HCT116 (cell line): ENCODE measurements at regions not wholly inside any gene's neighbourhood (a gene's known extent, or its start where the extent isn't known, plus 50 kb on each side); places are given as distances from the start of the nearest gene placed in this dataset.
A peak's percentile ranks its signal among the peaks of the same experiment; 100 is the strongest.

Experiments
- ATAC-seq: fragments of 200-7000 bp; cut with Tn5 transposase; 2 replicates; pipeline ENCODE4 v1.9.1; 2020; ENCODE audit warnings: mild to moderate bottlenecking, moderate library complexity
- BruUV-seq: library from RNA; stranded (reverse); fragments of 400-500 nt; replicated peaks from 2 replicates; lab custom pipeline; 2021; lab: Mats Ljungman, UMichigan
- CTCF ChIA-PET: fragments of 300-600 bp; sonication (Branson Sonifier 250); formaldehyde crosslinking; loops from one replicate; lab custom pipeline; 2021; ENCODE audit warnings: antibody characterized with exemption; lab: Charles Lee
- POLR2A ChIA-PET: fragments of 300-600, 350-600 bp; sonication (Branson Sonifier 250); formaldehyde crosslinking; loops from one replicate; lab custom pipeline; 2021; ENCODE audit warnings: antibody characterized with exemption; lab: Charles Lee
- RAD21 ChIA-PET, 2 experiments: fragments of 300-600 bp; sonication (Branson Sonifier 250); formaldehyde crosslinking; loops; one replicate each; lab custom pipeline; 2023; ENCODE audit warnings: low total read pairs in 2 of 2; ENCODE audit not compliant: uncharacterized antibody in 2 of 2, unreplicated experiment in 2 of 2, low non-redundant PET in 1 of 2; lab: Charles Lee
- DNase-seq: peaks from one replicate; pipeline ENCODE4 v3.0.0-alpha.2; 2010; ENCODE audit warnings: low read depth, low spot score
- H2AFZ ChIP-seq: fragments of 200-600 bp; shearing (Covaris generic), sonication (generic); 2 replicates; pipeline ENCODE4 v1.6.1; 2017; ENCODE audit warnings: low read depth, mixed run types, mixed read lengths, antibody characterized with exemption, low read length; ENCODE audit not compliant: poor library complexity, severe bottlenecking
- H3K27ac ChIP-seq: 2 replicates; pipeline ENCODE4 v1.5.1; 2012; ENCODE audit warnings: low read depth, low read length
- H3K27me3 ChIP-seq: fragments of 200-600 bp; sonication (generic); 2 replicates; pipeline ENCODE4 v1.6.1; 2016; ENCODE audit warnings: mixed run types, low read length, mixed read lengths; ENCODE audit not compliant: insufficient read depth
- H3K36me3 ChIP-seq, 2 experiments: fragments of 200-500 bp in 1 of 2; fragments of 200-600 bp in 1 of 2; sonication (Bioruptor generic) in 1 of 2; sonication (generic) in 1 of 2; 2 replicates each; pipeline versions ENCODE4 v1.5.1 to v1.6.1; 2014 to 2016; ENCODE audit warnings: low read length in 2 of 2, inconsistent platforms in 1 of 2, mixed read lengths in 1 of 2, mixed run types in 1 of 2; ENCODE audit not compliant: insufficient read depth in 2 of 2, control insufficient read depth in 1 of 2
- H3K4me1 ChIP-seq, 2 experiments: fragments of 200-600 bp in 1 of 2; sonication (generic) in 1 of 2; 2 replicates each; pipeline versions ENCODE4 v1.5.1 to v1.6.1; 2012 to 2017; ENCODE audit warnings: low read length in 2 of 2, inconsistent platforms in 1 of 2, mild to moderate bottlenecking in 1 of 2, mixed read lengths in 1 of 2, mixed run types in 1 of 2, moderate library complexity in 1 of 2; ENCODE audit not compliant: insufficient read depth in 2 of 2, control insufficient read depth in 1 of 2
- H3K4me2 ChIP-seq: fragments of 200-600 bp; sonication (generic); 2 replicates; pipeline ENCODE4 v1.6.1; 2017; ENCODE audit warnings: mixed run types, low read length, mixed read lengths
- H3K4me3 ChIP-seq, 2 experiments: fragments of 200-600 bp in 1 of 2; sonication (generic) in 1 of 2; replicated peaks in 1 of 2; 2 replicates each; pipeline ENCODE4 v1.5.1; 2011 to 2016; ENCODE audit warnings: low read length in 2 of 2, control low read depth in 1 of 2, low read depth in 1 of 2, mild to moderate bottlenecking in 1 of 2, mixed read lengths in 1 of 2, mixed run types in 1 of 2
- H3K79me2 ChIP-seq: fragments of 200-600 bp; sonication (generic); 2 replicates; pipeline ENCODE4 v1.6.1; 2017; ENCODE audit warnings: mild to moderate bottlenecking, mixed run types, low read length, moderate library complexity, mixed read lengths; ENCODE audit not compliant: insufficient read depth
- H3K9ac ChIP-seq: fragments of 200-600 bp; sonication (generic); 2 replicates; pipeline ENCODE4 v1.6.1; 2016; ENCODE audit warnings: low read length, mixed read lengths
- H3K9me2 ChIP-seq: fragments of 200-600 bp; sonication (generic), shearing (Covaris generic); 2 replicates; pipeline ENCODE4 v1.6.1; 2017; ENCODE audit warnings: mixed run types, mild to moderate bottlenecking, moderate library complexity; ENCODE audit not compliant: insufficient read depth
- H3K9me3 ChIP-seq, 2 experiments: fragments of 200-500 bp in 1 of 2; fragments of 200-600 bp in 1 of 2; sonication (Bioruptor generic) in 1 of 2; sonication (generic) in 1 of 2; 2 replicates each; pipeline ENCODE4 v1.6.1; 2014 to 2017; ENCODE audit warnings: low read length in 2 of 2, mixed read lengths in 2 of 2, inconsistent platforms in 1 of 2, low read depth in 1 of 2, mild to moderate bottlenecking in 1 of 2, mixed run types in 1 of 2, moderate library complexity in 1 of 2; ENCODE audit not compliant: control insufficient read depth in 1 of 2, insufficient read depth in 1 of 2
- H4K20me1 ChIP-seq: fragments of 200-600 bp; sonication (generic), shearing (Covaris generic); 2 replicates; pipeline ENCODE4 v1.6.1; 2017; ENCODE audit warnings: mixed run types, mild to moderate bottlenecking, moderate library complexity; ENCODE audit not compliant: insufficient read depth
- CBX3 ChIP-seq: IDR thresholded peaks from 2 replicates; pipeline ENCODE4 v1.6.1; 2012; ENCODE audit warnings: low read depth
- CEBPB ChIP-seq: IDR thresholded peaks from 2 replicates; pipeline ENCODE4 v1.6.1; 2012; ENCODE audit warnings: low read depth
- EZH2phosphoT487 ChIP-seq: fragments of 200-600 bp; IDR thresholded peaks from 2 replicates; pipeline ENCODE4 v1.6.1; 2018; ENCODE audit warnings: antibody characterized with exemption, borderline replicate concordance
- FOSL1 ChIP-seq: IDR thresholded peaks from 2 replicates; pipeline ENCODE4 v1.6.1; 2012; ENCODE audit warnings: low read depth
- JUND ChIP-seq: IDR thresholded peaks from 2 replicates; pipeline ENCODE4 v1.6.1; 2012
- POLR2A ChIP-seq: IDR thresholded peaks from 2 replicates; pipeline ENCODE4 v1.7.0; 2011; ENCODE audit warnings: borderline replicate concordance; ENCODE audit not compliant: insufficient read depth, insufficient read length; ENCODE audit errors: extremely low read depth
- RAD21 ChIP-seq: IDR thresholded peaks from 2 replicates; pipeline ENCODE4 v1.6.1; 2012; ENCODE audit warnings: low read depth, mild to moderate bottlenecking
- SIN3A ChIP-seq: IDR thresholded peaks from 2 replicates; pipeline ENCODE4 v1.6.1; 2012; ENCODE audit warnings: low read depth
- SRF ChIP-seq: IDR thresholded peaks from 2 replicates; pipeline ENCODE4 v1.6.1; 2012; ENCODE audit warnings: low read depth
- YY1 ChIP-seq: IDR thresholded peaks from 2 replicates; pipeline ENCODE4 v1.6.1; 2011; ENCODE audit warnings: low read length, low read depth, moderate library complexity, mild to moderate bottlenecking; ENCODE audit not compliant: insufficient replicate concordance; ENCODE audit errors: extremely low read depth
- ZFX ChIP-seq: fragments of 450-650 bp; IDR thresholded peaks from 2 replicates; pipeline ENCODE4 v1.6.1; 2017
- ZNF274 ChIP-seq: fragments of 200-500 bp; sonication (Bioruptor generic); IDR thresholded peaks from 2 replicates; pipeline ENCODE4 v1.6.1; 2014; ENCODE audit warnings: mild to moderate bottlenecking, low read depth, low read length, inconsistent platforms
- intact Hi-C: fragments of 100-400 bp; cut with micrococcal nuclease; formaldehyde crosslinking; loops from 2 replicates; pipeline ENCODE4 v1.10.0; 2022
- TF ChIP-seq, protein P1 (sequence below): IDR thresholded peaks from 2 replicates; pipeline ENCODE4 v1.6.1; 2012
- TF ChIP-seq, protein P2 (sequence below), 3 experiments: fragments of 200-600 bp in 1 of 3; sonication (generic) in 1 of 3; IDR thresholded peaks in 2 of 3; conservative IDR thresholded peaks in 1 of 3; 2 replicates each; pipeline ENCODE4 v1.5.1; 2012 to 2017; ENCODE audit warnings: low read depth in 2 of 3, low read length in 2 of 3, antibody characterized with exemption in 1 of 3, borderline replicate concordance in 1 of 3, control low read depth in 1 of 3, mild to moderate bottlenecking in 1 of 3, mixed read lengths in 1 of 3, mixed run types in 1 of 3, moderate library complexity in 1 of 3; ENCODE audit not compliant: insufficient read depth in 1 of 3

DNA sequence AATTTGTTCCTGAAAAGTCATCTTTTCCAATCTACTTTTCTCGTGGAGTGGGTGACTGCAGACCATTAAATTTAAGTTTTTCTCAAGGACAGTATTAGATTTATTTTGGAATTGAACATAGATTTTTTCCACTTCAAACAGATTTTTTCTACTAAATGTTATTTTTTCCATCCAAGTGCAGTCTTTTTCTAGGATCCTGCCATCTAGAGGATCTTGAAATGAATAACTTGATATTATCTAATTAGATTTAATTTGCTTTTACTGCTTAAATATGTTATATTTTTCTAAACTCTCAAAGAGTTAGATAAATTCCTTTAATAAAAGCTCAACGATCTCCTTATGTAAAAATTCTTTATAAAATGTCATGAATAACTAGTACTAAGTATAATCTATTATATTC lies 136.9 kb upstream of the PRR16 start:
- BruUV-seq: no TSS peak
- Histone ChIP-seq H3K79me2 (no peaks in the 10 kb centered on the region), H3K9ac (no peak overlapping the region), H3K9me3 (no peaks in the 10 kb centered on the region), H3K36me3 (no peaks in the 10 kb centered on the region), H3K4me3 (no peak overlapping the region), H2AFZ (peak overlapping the region; percentile 50), H3K9me2 (no peaks in the 10 kb centered on the region), H3K4me1 (no peaks in the 10 kb centered on the region)
- POLR2A ChIA-PET: no interaction called here
- RAD21 ChIA-PET: no interaction called here
- TF ChIP-seq, protein P1, sequence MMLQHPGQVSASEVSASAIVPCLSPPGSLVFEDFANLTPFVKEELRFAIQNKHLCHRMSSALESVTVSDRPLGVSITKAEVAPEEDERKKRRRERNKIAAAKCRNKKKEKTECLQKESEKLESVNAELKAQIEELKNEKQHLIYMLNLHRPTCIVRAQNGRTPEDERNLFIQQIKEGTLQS: no peak
- no peak for TF ChIP-seq POLR2A
- TF ChIP-seq ZFX: no peak
- TF ChIP-seq, protein P2, sequence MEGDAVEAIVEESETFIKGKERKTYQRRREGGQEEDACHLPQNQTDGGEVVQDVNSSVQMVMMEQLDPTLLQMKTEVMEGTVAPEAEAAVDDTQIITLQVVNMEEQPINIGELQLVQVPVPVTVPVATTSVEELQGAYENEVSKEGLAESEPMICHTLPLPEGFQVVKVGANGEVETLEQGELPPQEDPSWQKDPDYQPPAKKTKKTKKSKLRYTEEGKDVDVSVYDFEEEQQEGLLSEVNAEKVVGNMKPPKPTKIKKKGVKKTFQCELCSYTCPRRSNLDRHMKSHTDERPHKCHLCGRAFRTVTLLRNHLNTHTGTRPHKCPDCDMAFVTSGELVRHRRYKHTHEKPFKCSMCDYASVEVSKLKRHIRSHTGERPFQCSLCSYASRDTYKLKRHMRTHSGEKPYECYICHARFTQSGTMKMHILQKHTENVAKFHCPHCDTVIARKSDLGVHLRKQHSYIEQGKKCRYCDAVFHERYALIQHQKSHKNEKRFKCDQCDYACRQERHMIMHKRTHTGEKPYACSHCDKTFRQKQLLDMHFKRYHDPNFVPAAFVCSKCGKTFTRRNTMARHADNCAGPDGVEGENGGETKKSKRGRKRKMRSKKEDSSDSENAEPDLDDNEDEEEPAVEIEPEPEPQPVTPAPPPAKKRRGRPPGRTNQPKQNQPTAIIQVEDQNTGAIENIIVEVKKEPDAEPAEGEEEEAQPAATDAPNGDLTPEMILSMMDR (IDR thresholded peaks at IDR 0.05 in 2 of 3, conservative IDR thresholded peaks at IDR 0.05 in 1 of 3; ENCODE audit: borderline replicate concordance in 1 of 3, insufficient read depth in 1 of 3, low read depth in 2 of 3, low read length in 2 of 3): no peak; a peak in 1 of 6 replicates
- TF ChIP-seq SRF: no peak
- no peak for TF ChIP-seq EZH2phosphoT487
- no peak for TF ChIP-seq FOSL1
- TF ChIP-seq CBX3: no peak
- TF ChIP-seq YY1: no peak
- no peak for TF ChIP-seq JUND
- TF ChIP-seq CEBPB: no peak
- TF ChIP-seq ZNF274: no peak
- no peak for TF ChIP-seq SIN3A
- no peak for TF ChIP-seq RAD21
- TF ChIP-seq, all 23 proteins: peak for 0
- H3K27me3 ChIP-seq: no peaks in the 10 kb centered on the region
- H4K20me1 ChIP-seq: no peaks in the 10 kb centered on the region
- H3K27ac ChIP-seq: no peak overlapping the region
- H3K4me2 ChIP-seq: no peak overlapping the region
- CTCF ChIA-PET: no interaction called here
- intact Hi-C loops: no loop called here
- DNase-seq: no peak
- no peak for ATAC-seq
